H1 (cell line): ENCODE measurements at regions not wholly inside any gene's neighbourhood (a gene's known extent, or its start where the extent isn't known, plus 50 kb on each side); places are given as distances from the start of the nearest gene placed in this dataset.

ENCODE experiments used
- CTCF ChIA-PET: fragments of 300-600 bp; sonication (Branson Sonifier 250); formaldehyde crosslinking; loops from one replicate; lab custom pipeline; 2021; ENCODE audit not compliant: partially characterized antibody; lab: Charles Lee
- POLR2A ChIA-PET: fragments of 300-600 bp; sonication (Branson Sonifier 250); formaldehyde crosslinking; loops from one replicate; lab custom pipeline; 2021; ENCODE audit warnings: inconsistent platforms; ENCODE audit not compliant: partially characterized antibody; lab: Charles Lee
- DNase-seq, 2 experiments: peaks; one replicate each; pipeline versions ENCODE4 v3.0.0 to v3.0.0-alpha.2; 2010 to 2022; ENCODE audit warnings: low spot score in 2 of 2, low read depth in 1 of 2, mixed read lengths in 1 of 2
- FAIRE-seq: peaks from 2 replicates; lab custom pipeline; 2011; peaks lifted over from hg19 to GRCh38; lab: Jason Lieb, UNC
- H2AFZ ChIP-seq: 2 replicates; pipeline ENCODE4 v1.8.1; 2012; ENCODE audit warnings: low read length, inconsistent platforms
- H2AK5ac ChIP-seq: 2 replicates; pipeline ENCODE4 v1.6.1; 2013; ENCODE audit warnings: low read depth, low read length
- H2BK120ac ChIP-seq: replicated peaks from 2 replicates; pipeline ENCODE3; 2013; ENCODE audit warnings: low read depth, low read length, inconsistent platforms
- H2BK12ac ChIP-seq: 2 replicates; pipeline ENCODE4 v1.6.1; 2013; ENCODE audit warnings: low read depth, low read length
- H2BK15ac ChIP-seq: 2 replicates; pipeline ENCODE4 v1.6.1; 2013; ENCODE audit warnings: low read length
- H2BK20ac ChIP-seq: 2 replicates; pipeline ENCODE4 v1.6.1; 2013; ENCODE audit warnings: low read length
- H2BK5ac ChIP-seq: 2 replicates; pipeline ENCODE4 v1.6.1; 2013; ENCODE audit warnings: low read depth, low read length
- H3K14ac ChIP-seq: 2 replicates; pipeline ENCODE4 v1.6.1; 2013; ENCODE audit warnings: inconsistent platforms; ENCODE audit not compliant: insufficient read length
- H3K18ac ChIP-seq: 2 replicates; pipeline ENCODE4 v1.6.1; 2013; ENCODE audit warnings: low read length; ENCODE audit errors: extremely low read depth
- H3K23ac ChIP-seq: 2 replicates; pipeline ENCODE4 v1.6.1; 2013; ENCODE audit warnings: inconsistent platforms; ENCODE audit not compliant: insufficient read length
- H3K23me2 ChIP-seq: 2 replicates; pipeline ENCODE4 v1.6.1; 2013; ENCODE audit warnings: low read depth, low read length
- H3K27ac ChIP-seq: 2 replicates; pipeline ENCODE4 v1.6.1; 2011; ENCODE audit warnings: low read depth, low read length, inconsistent platforms
- H3K27me3 ChIP-seq, 4 experiments: replicated peaks in 1 of 4; 1 replicate in 1 of 4; 2 replicates in 3 of 4; pipeline versions ENCODE4 v1.6.1 to v1.8.1; 2011 to 2013; ENCODE audit warnings: low read length in 3 of 4, mild to moderate bottlenecking in 3 of 4, inconsistent platforms in 2 of 4, mixed read lengths in 2 of 4, moderate library complexity in 1 of 4; ENCODE audit not compliant: control insufficient read depth in 3 of 4, insufficient read depth in 3 of 4; ENCODE audit errors: extremely low read depth in 1 of 4
- H3K36me3 ChIP-seq, 4 experiments: 2 replicates each; pipeline versions ENCODE4 v1.6.1 to v1.8.1; 2011 to 2013; ENCODE audit warnings: mild to moderate bottlenecking in 4 of 4, low read length in 3 of 4, moderate library complexity in 2 of 4, control low read depth in 1 of 4, inconsistent platforms in 1 of 4; ENCODE audit not compliant: insufficient read depth in 4 of 4, control insufficient read depth in 2 of 4
- H3K4ac ChIP-seq: replicated peaks from 2 replicates; pipeline ENCODE3; 2013; ENCODE audit warnings: low read length, low read depth, mixed read lengths, inconsistent platforms; ENCODE audit not compliant: insufficient read length
- H3K4me1 ChIP-seq, 4 experiments: replicated peaks in 1 of 4; 1 replicate in 1 of 4; 2 replicates in 3 of 4; pipeline versions ENCODE4 v1.6.1 to v1.8.1; 2011 to 2013; ENCODE audit warnings: low read length in 3 of 4, inconsistent platforms in 2 of 4, mixed read lengths in 1 of 4; ENCODE audit not compliant: insufficient read depth in 4 of 4, control insufficient read depth in 3 of 4
- H3K4me2 ChIP-seq, 2 experiments: 2 replicates each; pipeline versions ENCODE4 v1.6.1 to v1.8.1; 2011 to 2013; ENCODE audit warnings: low read depth in 2 of 2, low read length in 2 of 2, control low read depth in 1 of 2, inconsistent platforms in 1 of 2, mild to moderate bottlenecking in 1 of 2; ENCODE audit not compliant: insufficient read depth in 1 of 2
- H3K4me3 ChIP-seq, 4 experiments: fragments of 200-600, 300-600 bp in 1 of 4; sonication (generic), shearing (Covaris generic), sonication (Bioruptor Twin) in 1 of 4; 2 replicates each; pipeline versions ENCODE4 v1.5.1 to v1.8.1; 2011 to 2016; ENCODE audit warnings: low read length in 4 of 4, low read depth in 3 of 4, control low read depth in 2 of 4, inconsistent platforms in 2 of 4, mild to moderate bottlenecking in 2 of 4, mixed read lengths in 1 of 4, moderate library complexity in 1 of 4; ENCODE audit not compliant: insufficient read depth in 2 of 4; ENCODE audit errors: extremely low read depth in 1 of 4
- H3K56ac ChIP-seq: replicated peaks from 2 replicates; pipeline ENCODE3; 2013; ENCODE audit warnings: low read depth, mild to moderate bottlenecking, mixed read lengths, low read length, inconsistent platforms; ENCODE audit not compliant: insufficient read length
- H3K79me1 ChIP-seq: 2 replicates; pipeline ENCODE4 v1.6.1; 2013; ENCODE audit warnings: low read depth, low read length, control low read depth
- H3K79me2 ChIP-seq, 2 experiments: 2 replicates each; pipeline versions ENCODE4 v1.6.1 to v1.8.1; 2012 to 2013; ENCODE audit warnings: low read length in 2 of 2, mild to moderate bottlenecking in 2 of 2, inconsistent platforms in 1 of 2; ENCODE audit not compliant: insufficient read depth in 2 of 2, control insufficient read depth in 1 of 2
- H3K9ac ChIP-seq, 4 experiments: replicated peaks in 1 of 4; 1 replicate in 1 of 4; 2 replicates in 3 of 4; pipeline versions ENCODE4 v1.6.1 to v1.8.1; 2011 to 2013; ENCODE audit warnings: low read depth in 3 of 4, low read length in 3 of 4, control low read depth in 2 of 4, mild to moderate bottlenecking in 2 of 4, moderate library complexity in 2 of 4, inconsistent platforms in 1 of 4; ENCODE audit errors: extremely low read depth in 1 of 4
- H3K9me3 ChIP-seq, 2 experiments: 2 replicates each; pipeline versions ENCODE4 v1.6.1 to v1.8.1; 2012 to 2013; ENCODE audit warnings: mild to moderate bottlenecking in 2 of 2, moderate library complexity in 2 of 2, control low read depth in 1 of 2, inconsistent platforms in 1 of 2, low read depth in 1 of 2, low read length in 1 of 2, mixed read lengths in 1 of 2; ENCODE audit not compliant: insufficient read depth in 2 of 2
- H4K20me1 ChIP-seq, 2 experiments: replicated peaks in 1 of 2; 2 replicates each; pipeline versions ENCODE3 to v1.8.1; 2011 to 2013; ENCODE audit warnings: inconsistent platforms in 2 of 2, low read length in 2 of 2, mild to moderate bottlenecking in 1 of 2; ENCODE audit not compliant: insufficient read depth in 2 of 2, control insufficient read depth in 1 of 2
- H4K5ac ChIP-seq: 2 replicates; pipeline ENCODE4 v1.6.1; 2013; ENCODE audit warnings: low read length, low read depth, mixed read lengths, inconsistent platforms; ENCODE audit not compliant: insufficient read length
- H4K8ac ChIP-seq: 2 replicates; pipeline ENCODE4 v1.8.0; 2013; ENCODE audit warnings: mild to moderate bottlenecking, moderate library complexity, low read length, inconsistent platforms; ENCODE audit not compliant: insufficient read depth; ENCODE audit errors: extremely low read depth
- H4K91ac ChIP-seq: replicated peaks from 2 replicates; pipeline ENCODE3; 2013; ENCODE audit warnings: low read length, mixed read lengths, inconsistent platforms; ENCODE audit not compliant: insufficient read length
- BACH1 ChIP-seq: IDR thresholded peaks from 2 replicates; pipeline ENCODE4 v1.6.1; 2012; ENCODE audit warnings: low read length, improper control_type of control experiment
- CBX5 ChIP-seq: fragments of 300-800, 300-1000 bp; sonication (generic); IDR thresholded peaks from 2 replicates; pipeline ENCODE4 v1.7.1; 2016; ENCODE audit warnings: antibody characterized with exemption, low read length, low read depth
- CBX8 ChIP-seq: fragments of 300-800, 300-1000 bp; sonication (generic); IDR thresholded peaks from 2 replicates; pipeline ENCODE4 v1.7.1; 2016; ENCODE audit warnings: low read depth, low read length, borderline replicate concordance
- CHD2 ChIP-seq: IDR thresholded peaks from 2 replicates; pipeline ENCODE4 v1.6.1; 2012; ENCODE audit warnings: low read length, improper control_type of control experiment
- EGR1 ChIP-seq: IDR thresholded peaks from 2 replicates; pipeline ENCODE4 v1.6.1; 2011; ENCODE audit warnings: low read depth, low read length, borderline replicate concordance
- GABPA ChIP-seq: IDR thresholded peaks from 2 replicates; pipeline ENCODE4 v1.6.1; 2011; ENCODE audit warnings: mild to moderate bottlenecking, low read length, moderate library complexity, borderline replicate concordance; ENCODE audit not compliant: insufficient read depth
- JUND ChIP-seq: IDR thresholded peaks from 2 replicates; pipeline ENCODE4 v1.6.1; 2011; ENCODE audit warnings: mild to moderate bottlenecking, improper control_type of control experiment, low read length
- MAX ChIP-seq: IDR thresholded peaks from 2 replicates; pipeline ENCODE4 v1.6.1; 2012; ENCODE audit warnings: inconsistent platforms
- NANOG ChIP-seq: IDR thresholded peaks from 2 replicates; pipeline ENCODE4 v1.6.1; 2011; ENCODE audit warnings: low read length, low read depth, mild to moderate bottlenecking, inconsistent platforms; ENCODE audit not compliant: insufficient read depth, poor library complexity, severe bottlenecking
- NRF1 ChIP-seq: IDR thresholded peaks from 2 replicates; pipeline ENCODE4 v1.6.1; 2011; ENCODE audit warnings: mild to moderate bottlenecking, low read depth, low read length, improper control_type of control experiment
- POLR2A ChIP-seq, 2 experiments: IDR thresholded peaks; 1 replicate in 1 of 2; 2 replicates in 1 of 2; pipeline ENCODE4 v1.6.1; 2011; ENCODE audit warnings: low read depth in 2 of 2, low read length in 2 of 2, mild to moderate bottlenecking in 2 of 2; ENCODE audit errors: control extremely low read depth in 1 of 2
- RNF2 ChIP-seq: fragments of 200-900, 300-1000 bp; sonication (generic); IDR thresholded peaks from 2 replicates; pipeline ENCODE4 v1.7.1; 2016; ENCODE audit warnings: borderline replicate concordance, low read depth, mild to moderate bottlenecking, antibody characterized with exemption, low read length; ENCODE audit not compliant: poor library complexity, severe bottlenecking; ENCODE audit errors: missing control alignments
- SIRT6 ChIP-seq: IDR thresholded peaks from one replicate; pipeline ENCODE4 v1.7.1; 2012; ENCODE audit warnings: low read length, inconsistent platforms
- WGBS, 2 experiments: shearing (Covaris generic) in 1 of 2; methylation state at CpG; one replicate each; pipeline versions ENCODE4 v1.1.6 to v1.1.7; 2013 to 2015; ENCODE audit warnings: low lambda C conversion rate in 2 of 2, mixed read lengths in 2 of 2, inconsistent platforms in 1 of 2, low coverage in 1 of 2, missing lambda C conversion rate in 1 of 2; ENCODE audit not compliant: insufficient replicate concordance in 2 of 2, insufficient coverage in 1 of 2, insufficient read length in 1 of 2; ENCODE audit errors: extremely low coverage in 1 of 2, missing lambda C conversion rate in 1 of 2; 5-methylcytosine and 5-hydroxymethylcytosine counted together

GRCh38 chr20:48180024-48180423 is 394.7 kb upstream of the SULF2 start:
- H3K27ac ChIP-seq = no peak overlapping the region
- H2BK20ac ChIP-seq = no peak overlapping the region
- H4K91ac ChIP-seq = no peak overlapping the region
- TF ChIP-seq POLR2A (IDR thresholded peaks at IDR 0.05; ENCODE audit: control extremely low read depth in 1 of 2, low read depth in 2 of 2, low read length in 2 of 2) (no peak), GABPA (no peak), EGR1 (no peak), CBX8 (no peak), CBX5 (no peak), JUND (no peak), NANOG (no peak), SIRT6 (no peak), CHD2 (no peak), MAX (no peak), RNF2 (no peak), NRF1 (no peak), BACH1 (no peak)
- H3K27me3 ChIP-seq = no peaks in the 10 kb centered on the region
- H3K4me1 ChIP-seq = peaks cover 0 to 2% (median under 1%) of the 10 kb centered on the region in 4 experiments; a peak in 2 of 7 replicates
- no peak overlapping the region for H4K8ac ChIP-seq
- ChIA-PET CTCF (no interaction called here), POLR2A (no interaction called here)
- H4K20me1 ChIP-seq = no peaks in the 10 kb centered on the region
- no peak overlapping the region for H2BK120ac ChIP-seq
- no peak overlapping the region for H3K18ac ChIP-seq
- H3K4ac ChIP-seq = no peak overlapping the region
- H3K56ac ChIP-seq = no peak overlapping the region
- H4K5ac ChIP-seq = no peak overlapping the region
- no peaks in the 10 kb centered on the region for H3K79me1 ChIP-seq
- H3K36me3 ChIP-seq = no peaks in the 10 kb centered on the region
- DNase-seq (no peak), FAIRE-seq (no peak)
- H3K9ac ChIP-seq = no peak overlapping the region
- H3K23ac ChIP-seq = no peak overlapping the region
- H3K79me2 ChIP-seq = no peaks in the 10 kb centered on the region
- no peaks in the 10 kb centered on the region for H3K9me3 ChIP-seq
- H2BK15ac ChIP-seq = no peak overlapping the region
- H2BK5ac ChIP-seq = no peak overlapping the region
- H3K4me3 ChIP-seq = no peak overlapping the region
- no peak overlapping the region for H3K4me2 ChIP-seq
- H3K23me2 ChIP-seq = no peaks in the 10 kb centered on the region; the same call in 1 of the 2 replicates
- WGBS, 2 experiments = 88% methylated on average over 3 of the region's 3 CpGs; no CpG with 5 or more reads in 1 of the 2 experiments
- no peak overlapping the region for H3K14ac ChIP-seq
- H2AK5ac ChIP-seq = no peak overlapping the region
- no peak overlapping the region for H2BK12ac ChIP-seq
- H2AFZ ChIP-seq = no peak overlapping the region
